HEK293 (cell line): ENCODE measurements at regions not wholly inside any gene's neighbourhood (a gene's known extent, or its start where the extent isn't known, plus 50 kb on each side); places are given as distances from the start of the nearest gene placed in this dataset.
"Not testable (repeated sequence)": the region's sequence is repeated elsewhere in the genome, so short reads cannot be mapped to it uniquely, and the experiment has no call there.

ENCODE experiments used
- CTCF ChIA-PET: fragments of 350-600 bp; formaldehyde crosslinking; extraction: SDS; loops from one replicate; lab custom pipeline; 2021; ENCODE audit warnings: antibody characterized with exemption; lab: Yijun Ruan, JAX
- POLR2A ChIA-PET: fragments of 300-600 bp; formaldehyde crosslinking; extraction: SDS; loops from one replicate; lab custom pipeline; 2020; ENCODE audit warnings: antibody characterized with exemption, inconsistent platforms; lab: Yijun Ruan, JAX
- H3K27ac ChIP-seq: fragments of 200-500 bp; sonication (Bioruptor generic); 2 replicates; pipeline ENCODE4 v1.5.1; 2014; ENCODE audit warnings: low read depth, low read length, control low read depth, inconsistent platforms; ENCODE audit errors: extremely low read depth
- H3K36me3 ChIP-seq, 2 experiments: fragments of 200-500 bp in 1 of 2; sonication (Bioruptor generic) in 1 of 2; 1 replicate in 1 of 2; 2 replicates in 1 of 2; pipeline ENCODE4 v1.5.1; 2014 to 2017; ENCODE audit warnings: inconsistent platforms in 2 of 2, low read length in 2 of 2; ENCODE audit not compliant: control insufficient read depth in 2 of 2, insufficient read depth in 1 of 2
- H3K4me1 ChIP-seq: fragments of 200-500 bp; sonication (Bioruptor generic); 2 replicates; pipeline ENCODE4 v1.5.1; 2014; ENCODE audit warnings: mild to moderate bottlenecking, low read length, inconsistent platforms; ENCODE audit not compliant: control insufficient read depth, insufficient read depth
- H3K4me3 ChIP-seq: 2 replicates; pipeline ENCODE4 v1.5.1; 2011; ENCODE audit warnings: low read depth, mild to moderate bottlenecking, control low read depth, low read length, moderate library complexity
- H3K9me3 ChIP-seq: fragments of 200-500 bp; sonication (Bioruptor generic); 2 replicates; pipeline ENCODE4 v1.5.1; 2014; ENCODE audit warnings: low read depth, low read length, inconsistent platforms; ENCODE audit not compliant: control insufficient read depth, insufficient read depth
- GLI4 ChIP-seq: fragments of 450-650 bp; formaldehyde crosslinking; IDR thresholded peaks from 2 replicates; pipeline ENCODE4 v1.5.1; 2016; ENCODE audit warnings: missing biosample characterization, missing genetic modification characterization
- MYNN ChIP-seq: fragments of 450-650 bp; formaldehyde crosslinking; IDR thresholded peaks from 2 replicates; pipeline ENCODE4 v1.5.1; 2016; ENCODE audit warnings: missing biosample characterization, missing genetic modification characterization, borderline replicate concordance
- SETDB1 ChIP-seq: IDR thresholded peaks from one replicate; pipeline ENCODE4 v1.6.1; 2017; ENCODE audit warnings: mild to moderate bottlenecking, low read length, moderate library complexity, mixed read lengths; ENCODE audit not compliant: insufficient read length
- WT1 ChIP-seq: fragments of 450-650 bp; formaldehyde crosslinking; IDR thresholded peaks from 2 replicates; pipeline ENCODE4 v1.5.1; 2016; ENCODE audit warnings: missing biosample characterization, missing genetic modification characterization
- ZNF24 ChIP-seq: fragments of 450-650 bp; formaldehyde crosslinking; IDR thresholded peaks from 2 replicates; pipeline ENCODE4 v1.5.1; 2016; ENCODE audit warnings: missing biosample characterization, missing genetic modification characterization
- ZNF514 ChIP-seq: fragments of 450-650 bp; formaldehyde crosslinking; IDR thresholded peaks from 2 replicates; pipeline ENCODE4 v1.5.1; 2016; ENCODE audit warnings: missing biosample characterization, missing genetic modification characterization
- ZNF571 ChIP-seq: fragments of 450-650 bp; formaldehyde crosslinking; IDR thresholded peaks from 2 replicates; pipeline ENCODE4 v1.5.0; 2017; ENCODE audit warnings: missing biosample characterization, missing genetic modification characterization
- ZNF585B ChIP-seq: fragments of 450-650 bp; formaldehyde crosslinking; IDR thresholded peaks from 2 replicates; pipeline ENCODE4 v1.5.1; 2016; ENCODE audit warnings: missing biosample characterization, missing genetic modification characterization
- ZNF629 ChIP-seq: fragments of 450-650 bp; formaldehyde crosslinking; IDR thresholded peaks from 2 replicates; pipeline ENCODE4 v1.5.1; 2017; ENCODE audit warnings: missing biosample characterization, missing genetic modification characterization
- ZNF701 ChIP-seq: fragments of 450-650 bp; formaldehyde crosslinking; IDR thresholded peaks from 2 replicates; pipeline ENCODE4 v1.5.1; 2016; ENCODE audit warnings: missing biosample characterization, missing genetic modification characterization
- ZNF792 ChIP-seq: fragments of 450-650 bp; formaldehyde crosslinking; IDR thresholded peaks from 2 replicates; pipeline ENCODE4 v1.5.1; 2016; ENCODE audit warnings: missing biosample characterization, missing genetic modification characterization
- ZNF830 ChIP-seq: fragments of 450-650 bp; IDR thresholded peaks from 2 replicates; pipeline ENCODE4 v1.5.0; 2018; ENCODE audit warnings: missing biosample characterization, missing genetic modification characterization, low read depth, mild to moderate bottlenecking, moderate library complexity
- TF ChIP-seq, protein P1 (sequence below): fragments of 450-650 bp; formaldehyde crosslinking; IDR thresholded peaks from 2 replicates; pipeline ENCODE4 v1.5.1; 2016; ENCODE audit warnings: missing biosample characterization, missing genetic modification characterization, borderline replicate concordance
- TF ChIP-seq, protein P2 (sequence below): fragments of 450-650 bp; formaldehyde crosslinking; IDR thresholded peaks from 2 replicates; pipeline ENCODE4 v1.5.1; 2016; ENCODE audit warnings: missing biosample characterization, missing genetic modification characterization
- TF ChIP-seq, protein P3 (sequence below): fragments of 450-650 bp; formaldehyde crosslinking; IDR thresholded peaks from 2 replicates; pipeline ENCODE4 v1.5.1; 2016; ENCODE audit warnings: missing biosample characterization, missing genetic modification characterization

DNA sequence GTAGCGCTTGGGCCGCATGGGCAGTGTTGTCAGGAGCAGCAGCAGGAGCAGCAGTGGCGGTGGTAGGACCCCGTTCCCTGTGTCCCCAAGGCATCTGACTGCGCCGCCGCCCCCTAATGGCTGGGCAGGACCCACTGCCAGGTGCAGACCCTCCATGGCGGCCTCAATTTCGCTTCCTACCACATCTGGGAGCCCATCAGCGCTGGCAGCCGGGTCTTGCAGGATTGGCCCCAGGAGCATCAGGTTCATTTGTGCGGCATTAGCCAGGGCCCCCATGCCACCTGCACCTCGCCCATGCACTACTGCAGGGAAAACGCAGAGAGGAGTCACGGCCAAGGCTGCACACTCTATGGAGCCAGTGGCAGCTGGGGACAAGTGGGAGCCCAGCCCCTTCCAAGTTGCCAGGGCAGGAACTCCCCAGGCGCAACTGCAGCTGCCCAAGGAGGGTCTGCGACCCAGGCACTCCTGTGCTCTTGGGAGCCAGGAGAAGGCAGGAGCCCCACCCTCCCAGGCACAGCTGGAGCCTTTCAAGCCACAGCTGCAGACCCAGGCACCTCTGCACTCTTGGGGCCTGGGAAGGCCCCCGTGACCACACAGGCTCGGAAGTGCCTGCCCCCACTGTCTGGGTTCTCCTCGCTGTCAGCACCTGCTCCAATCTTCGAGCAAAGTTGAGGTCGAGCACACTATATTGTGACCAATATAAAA is 594.2 kb downstream of the KCNJ18 start:
- CTCF ChIA-PET = interaction anchor here (0.6 to 1.8 kb wide), 3 partner anchors 24 to 314 kb away, joined by 3 to 5 read pairs (median 4); no protein-coding TSS in a partner anchor
- POLR2A ChIA-PET = no interaction called here
- TF ChIP-seq, protein P1, sequence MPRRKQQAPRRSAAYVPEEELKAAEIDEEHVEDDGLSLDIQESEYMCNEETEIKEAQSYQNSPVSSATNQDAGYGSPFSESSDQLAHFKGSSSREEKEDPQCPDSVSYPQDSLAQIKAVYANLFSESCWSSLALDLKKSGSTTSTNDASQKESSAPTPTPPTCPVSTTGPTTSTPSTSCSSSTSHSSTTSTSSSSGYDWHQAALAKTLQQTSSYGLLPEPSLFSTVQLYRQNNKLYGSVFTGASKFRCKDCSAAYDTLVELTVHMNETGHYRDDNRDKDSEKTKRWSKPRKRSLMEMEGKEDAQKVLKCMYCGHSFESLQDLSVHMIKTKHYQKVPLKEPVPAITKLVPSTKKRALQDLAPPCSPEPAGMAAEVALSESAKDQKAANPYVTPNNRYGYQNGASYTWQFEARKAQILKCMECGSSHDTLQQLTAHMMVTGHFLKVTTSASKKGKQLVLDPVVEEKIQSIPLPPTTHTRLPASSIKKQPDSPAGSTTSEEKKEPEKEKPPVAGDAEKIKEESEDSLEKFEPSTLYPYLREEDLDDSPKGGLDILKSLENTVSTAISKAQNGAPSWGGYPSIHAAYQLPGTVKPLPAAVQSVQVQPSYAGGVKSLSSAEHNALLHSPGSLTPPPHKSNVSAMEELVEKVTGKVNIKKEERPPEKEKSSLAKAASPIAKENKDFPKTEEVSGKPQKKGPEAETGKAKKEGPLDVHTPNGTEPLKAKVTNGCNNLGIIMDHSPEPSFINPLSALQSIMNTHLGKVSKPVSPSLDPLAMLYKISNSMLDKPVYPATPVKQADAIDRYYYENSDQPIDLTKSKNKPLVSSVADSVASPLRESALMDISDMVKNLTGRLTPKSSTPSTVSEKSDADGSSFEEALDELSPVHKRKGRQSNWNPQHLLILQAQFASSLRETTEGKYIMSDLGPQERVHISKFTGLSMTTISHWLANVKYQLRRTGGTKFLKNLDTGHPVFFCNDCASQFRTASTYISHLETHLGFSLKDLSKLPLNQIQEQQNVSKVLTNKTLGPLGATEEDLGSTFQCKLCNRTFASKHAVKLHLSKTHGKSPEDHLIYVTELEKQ (tag by site-specific recombination) = no peak
- TF ChIP-seq, all 188 proteins: peak for 0
- no peaks in the 10 kb centered on the region for H3K36me3 ChIP-seq
- H3K27ac ChIP-seq = no peak overlapping the region
- H3K4me3 ChIP-seq = no peak overlapping the region
- H3K9me3 ChIP-seq = no peaks in the 10 kb centered on the region
- no peaks in the 10 kb centered on the region for H3K4me1 ChIP-seq

DNA sequence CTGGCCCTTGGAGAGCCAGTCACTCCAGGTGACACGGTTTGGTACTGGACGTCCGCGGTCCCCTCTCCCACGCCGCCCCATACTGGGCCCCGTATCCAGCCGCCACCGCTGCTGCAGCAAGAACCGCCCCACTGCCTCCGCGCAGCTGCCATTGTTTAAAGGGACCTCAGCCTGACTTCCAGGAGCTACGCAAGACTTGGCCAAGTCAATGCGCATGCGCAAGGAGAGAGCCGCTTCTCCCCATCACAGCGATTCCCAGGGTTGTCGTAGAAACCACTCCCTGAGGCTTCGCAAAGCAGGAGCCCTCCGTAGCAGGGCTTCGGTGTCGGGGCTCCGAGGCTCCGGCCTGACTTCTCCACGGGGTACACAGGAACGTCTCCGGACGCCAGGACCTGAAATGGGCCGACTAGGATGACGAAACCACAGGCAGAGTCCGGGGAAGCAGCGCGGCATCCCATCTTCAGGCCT is 606.2 kb downstream of the KCNJ18 start:
- CTCF ChIA-PET, H3K27ac ChIP-seq, H3K4me1 ChIP-seq, H3K36me3 ChIP-seq, POLR2A ChIA-PET, H3K4me3 ChIP-seq, H3K9me3 ChIP-seq: not testable (repeated sequence)

DNA sequence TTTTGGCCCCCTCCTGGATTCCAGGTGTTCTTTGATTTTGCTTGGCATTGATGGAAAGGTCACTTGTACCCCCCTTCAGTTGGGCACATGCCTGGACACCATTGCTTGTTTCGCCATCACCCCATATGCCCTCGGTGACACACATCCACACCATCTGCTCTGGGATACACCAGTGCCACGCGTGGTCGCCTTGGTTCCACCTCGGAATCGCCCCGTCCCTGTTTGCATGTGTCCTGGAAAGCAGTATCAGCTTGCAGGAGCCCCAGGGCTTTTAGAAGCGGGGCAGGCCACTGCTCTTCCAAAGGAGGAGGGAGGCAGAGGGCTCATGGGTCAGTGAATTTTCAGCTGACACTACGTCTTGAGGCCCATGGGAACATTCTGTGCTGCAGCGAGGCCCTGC is 607.9 kb downstream of the KCNJ18 start:
- no peaks in the 10 kb centered on the region for H3K9me3 ChIP-seq

DNA sequence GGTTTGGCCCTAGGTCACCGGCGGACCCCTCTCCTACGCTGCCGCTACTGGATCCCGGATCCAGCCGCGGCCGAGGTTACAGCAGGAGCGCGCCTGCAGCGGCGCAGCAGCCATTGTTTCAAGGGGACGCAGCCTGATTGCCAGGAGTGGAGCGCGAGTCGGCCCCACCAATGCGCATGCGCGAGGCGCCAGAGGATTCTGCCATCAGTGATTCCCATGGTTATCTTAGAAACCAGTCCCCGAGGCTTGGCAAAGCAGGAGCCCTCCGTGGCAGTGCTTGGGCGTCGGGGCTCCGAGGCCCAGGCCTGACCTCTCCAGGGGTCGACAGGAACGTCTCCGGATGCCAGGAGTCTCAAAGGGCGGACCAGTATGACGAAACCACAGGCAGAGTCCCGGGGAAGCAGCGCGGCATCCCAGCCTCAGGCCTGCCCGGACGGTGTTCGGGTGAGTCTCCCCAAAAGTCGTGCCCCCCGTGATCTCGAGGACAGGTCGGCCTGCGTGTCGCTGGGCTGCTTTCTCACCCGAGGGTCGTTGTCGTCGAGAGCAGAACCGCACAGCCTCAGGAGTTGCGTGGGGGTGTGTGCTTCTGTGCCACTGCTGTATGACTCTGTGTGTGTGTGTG is 608.5 kb downstream of the KCNJ18 start:
- no peaks in the 10 kb centered on the region for H3K4me1 ChIP-seq
- H3K4me3 ChIP-seq = no peak overlapping the region
- no peak for TF ChIP-seq ZNF24
- TF ChIP-seq SETDB1 = no peak
- TF ChIP-seq WT1 (tag by site-specific recombination) = no peak
- no peak for TF ChIP-seq ZNF629 (tag by site-specific recombination)
- no peak for TF ChIP-seq ZNF571 (tag by site-specific recombination)
- TF ChIP-seq, protein P2, sequence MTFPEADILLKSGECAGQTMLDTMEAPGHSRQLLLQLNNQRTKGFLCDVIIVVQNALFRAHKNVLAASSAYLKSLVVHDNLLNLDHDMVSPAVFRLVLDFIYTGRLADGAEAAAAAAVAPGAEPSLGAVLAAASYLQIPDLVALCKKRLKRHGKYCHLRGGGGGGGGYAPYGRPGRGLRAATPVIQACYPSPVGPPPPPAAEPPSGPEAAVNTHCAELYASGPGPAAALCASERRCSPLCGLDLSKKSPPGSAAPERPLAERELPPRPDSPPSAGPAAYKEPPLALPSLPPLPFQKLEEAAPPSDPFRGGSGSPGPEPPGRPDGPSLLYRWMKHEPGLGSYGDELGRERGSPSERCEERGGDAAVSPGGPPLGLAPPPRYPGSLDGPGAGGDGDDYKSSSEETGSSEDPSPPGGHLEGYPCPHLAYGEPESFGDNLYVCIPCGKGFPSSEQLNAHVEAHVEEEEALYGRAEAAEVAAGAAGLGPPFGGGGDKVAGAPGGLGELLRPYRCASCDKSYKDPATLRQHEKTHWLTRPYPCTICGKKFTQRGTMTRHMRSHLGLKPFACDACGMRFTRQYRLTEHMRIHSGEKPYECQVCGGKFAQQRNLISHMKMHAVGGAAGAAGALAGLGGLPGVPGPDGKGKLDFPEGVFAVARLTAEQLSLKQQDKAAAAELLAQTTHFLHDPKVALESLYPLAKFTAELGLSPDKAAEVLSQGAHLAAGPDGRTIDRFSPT (tag by site-specific recombination) = no peak
- no peak for TF ChIP-seq ZNF514 (tag by site-specific recombination)
- no peak for TF ChIP-seq ZNF830 (tag by site-specific recombination)
- TF ChIP-seq ZNF792 (tag by site-specific recombination) = no peak
- TF ChIP-seq GLI4 (tag by site-specific recombination) = no peak
- TF ChIP-seq, all 188 proteins: peak for 0
- ChIA-PET CTCF (no interaction called here), POLR2A (no interaction called here)
- H3K36me3 ChIP-seq = no peaks in the 10 kb centered on the region
- no peaks in the 10 kb centered on the region for H3K9me3 ChIP-seq
- no peak overlapping the region for H3K27ac ChIP-seq

More for the DNA sequence above, 607.9 kb downstream of the KCNJ18 start:
- CTCF ChIA-PET = no interaction called here
- Histone ChIP-seq H3K4me1 (no peaks in the 10 kb centered on the region), H3K27ac (no peak overlapping the region), H3K4me3 (no peak overlapping the region), H3K36me3 (no peaks in the 10 kb centered on the region)
- TF ChIP-seq MYNN (tag by site-specific recombination) (no peak), ZNF701 (no peak), ZNF585B (no peak)
- TF ChIP-seq, protein P3, sequence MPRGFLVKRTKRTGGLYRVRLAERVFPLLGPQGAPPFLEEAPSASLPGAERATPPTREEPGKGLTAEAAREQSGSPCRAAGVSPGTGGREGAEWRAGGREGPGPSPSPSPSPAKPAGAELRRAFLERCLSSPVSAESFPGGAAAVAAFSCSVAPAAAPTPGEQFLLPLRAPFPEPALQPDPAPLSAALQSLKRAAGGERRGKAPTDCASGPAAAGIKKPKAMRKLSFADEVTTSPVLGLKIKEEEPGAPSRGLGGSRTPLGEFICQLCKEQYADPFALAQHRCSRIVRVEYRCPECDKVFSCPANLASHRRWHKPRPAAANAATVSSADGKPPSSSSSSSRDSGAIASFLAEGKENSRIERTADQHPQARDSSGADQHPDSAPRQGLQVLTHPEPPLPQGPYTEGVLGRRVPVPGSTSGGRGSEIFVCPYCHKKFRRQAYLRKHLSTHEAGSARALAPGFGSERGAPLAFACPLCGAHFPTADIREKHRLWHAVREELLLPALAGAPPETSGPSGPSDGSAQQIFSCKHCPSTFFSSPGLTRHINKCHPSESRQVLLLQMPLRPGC = no peak
- POLR2A ChIA-PET = no interaction called here
